GM19372 (cell line): ENCODE measurements at regions not wholly inside any gene's neighbourhood (a gene's known extent, or its start where the extent isn't known, plus 50 kb on each side); places are given as distances from the start of the nearest gene placed in this dataset.

ENCODE experiments used
- ATAC-seq: cut with Tn5 transposase; IDR thresholded peaks from one replicate; pipeline ENCODE4 v1.9.1; 2021; ENCODE audit warnings: mild to moderate bottlenecking, low read depth, moderate library complexity; ENCODE audit not compliant: unreplicated experiment

DNA sequence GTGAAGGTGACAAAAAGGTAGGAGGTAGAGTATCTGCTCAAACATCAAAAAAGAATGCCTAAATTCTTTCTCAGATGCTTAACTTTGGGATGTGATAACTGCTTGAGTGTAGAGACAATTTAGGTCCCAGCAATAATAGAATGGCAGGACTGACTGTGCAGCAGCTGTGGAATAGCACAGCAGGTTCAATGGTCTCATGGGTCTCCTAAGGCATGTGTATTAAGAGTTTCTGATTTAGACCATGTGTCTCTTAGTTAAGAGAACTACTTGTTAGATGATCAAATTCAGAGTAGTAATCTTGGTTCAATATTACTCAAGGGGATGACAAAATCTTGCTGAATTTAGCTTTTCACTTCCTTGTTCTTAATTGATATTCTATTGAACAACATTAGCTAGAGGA, 72.0 kb downstream of the ALX1 start:
- ATAC-seq: no peak

- ATAC-seq: no peak
These were observed 76.8 kb downstream of the ALX1 start for GRCh38 chr12:85356596-85357385.

- ATAC-seq: no peak
These were observed 77.6 kb downstream of the ALX1 start for GRCh38 chr12:85357609-85358008.

- no peak for ATAC-seq
These were observed 78.7 kb downstream of the ALX1 start for GRCh38 chr12:85358715-85359114.

- ATAC-seq: no peak
These were observed 83.6 kb downstream of the ALX1 start for GRCh38 chr12:85363382-85364190.

GRCh38 chr12:85367936-85368335, 87.9 kb downstream of the ALX1 start:
- no peak for ATAC-seq

- no peak for ATAC-seq
These were observed 89.5 kb downstream of the ALX1 start for GRCh38 chr12:85369365-85370154.

GRCh38 chr12:85373045-85373444, 93.0 kb downstream of the ALX1 start:
- no peak for ATAC-seq

- ATAC-seq: no peak
These were observed 95.0 kb downstream of the ALX1 start for GRCh38 chr12:85374981-85375380.

DNA sequence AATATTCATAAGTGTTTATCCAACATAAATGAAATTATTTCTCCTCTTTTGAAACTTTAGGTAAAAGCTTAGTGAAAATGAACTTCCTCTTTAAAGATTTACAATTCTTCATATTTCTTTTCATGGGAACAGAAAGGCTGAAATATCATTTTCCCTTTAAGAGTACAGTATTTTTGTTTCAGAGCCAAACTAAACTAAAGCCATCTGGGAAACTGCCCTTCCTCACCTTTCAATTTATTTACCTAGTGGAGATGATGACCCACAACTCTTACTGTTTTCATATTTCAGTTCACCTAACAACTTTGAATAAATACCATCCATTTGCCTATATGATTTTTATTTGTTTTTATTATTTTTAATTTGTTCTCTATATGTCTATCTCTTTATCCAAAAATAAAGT, 105.4 kb downstream of the ALX1 start:
- ATAC-seq: no peak

- ATAC-seq: no peak
These were observed 110.2 kb downstream of the ALX1 start for GRCh38 chr12:85390266-85390665.

GRCh38 chr12:85392508-85392907, 112.5 kb downstream of the ALX1 start:
- no peak for ATAC-seq

DNA sequence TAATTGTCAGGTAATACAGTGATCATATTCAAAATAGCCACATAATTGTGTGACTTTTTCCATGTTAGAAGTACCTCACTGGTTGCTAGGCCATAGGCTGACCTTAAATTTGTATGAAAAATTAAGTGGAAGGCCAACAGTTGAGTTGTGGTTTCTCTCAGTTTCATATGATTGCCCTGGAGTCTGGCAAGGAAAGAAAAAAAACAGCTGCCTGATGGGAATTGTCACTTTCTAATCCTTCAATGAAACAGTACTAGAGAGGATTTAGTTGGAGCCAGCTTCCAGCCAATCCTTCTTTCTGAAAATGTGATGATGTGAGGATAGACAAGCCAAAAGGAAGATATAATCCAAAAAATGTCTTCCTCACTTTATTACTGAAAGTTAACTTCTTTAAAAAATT, 113.6 kb downstream of the ALX1 start:
- ATAC-seq: no peak

DNA sequence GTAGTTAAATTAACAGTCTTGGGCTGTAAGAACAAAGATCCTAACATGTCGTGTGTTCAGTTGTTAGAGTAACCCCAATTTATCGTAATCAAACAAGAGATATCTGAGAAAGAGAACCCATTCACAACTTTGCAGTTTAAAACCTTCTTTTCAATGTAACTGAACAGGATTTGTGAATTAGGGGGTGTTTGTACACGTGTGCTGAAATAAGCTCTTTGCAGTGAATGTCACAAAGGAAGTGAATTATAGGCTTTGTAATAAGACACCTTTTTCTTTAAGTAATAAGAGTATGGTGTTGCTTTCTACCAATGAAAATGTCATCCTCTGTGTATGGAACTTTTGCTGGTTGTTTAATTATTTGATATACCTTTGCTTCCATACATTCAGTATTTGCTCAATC, 114.0 kb downstream of the ALX1 start:
- ATAC-seq: no peak

DNA sequence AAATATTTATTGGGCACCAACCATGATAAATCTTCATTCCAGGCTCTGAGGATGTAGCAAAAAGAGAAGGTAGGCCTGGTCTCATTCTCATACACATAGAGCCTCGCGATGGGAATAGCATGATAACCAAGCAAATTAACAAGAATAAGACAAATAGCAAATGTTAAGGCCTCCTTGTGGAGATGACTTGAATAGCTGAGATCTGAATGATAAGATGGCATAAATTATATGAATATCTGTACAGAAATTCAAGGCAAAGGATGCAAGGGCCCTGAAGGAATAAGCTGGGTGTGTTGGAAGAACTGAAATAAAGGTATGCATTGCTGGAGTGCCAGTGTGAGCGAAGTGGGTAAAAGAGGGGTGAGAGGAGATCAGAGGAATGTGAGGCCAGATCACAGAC, 114.8 kb downstream of the ALX1 start:
- ATAC-seq: no peak

DNA sequence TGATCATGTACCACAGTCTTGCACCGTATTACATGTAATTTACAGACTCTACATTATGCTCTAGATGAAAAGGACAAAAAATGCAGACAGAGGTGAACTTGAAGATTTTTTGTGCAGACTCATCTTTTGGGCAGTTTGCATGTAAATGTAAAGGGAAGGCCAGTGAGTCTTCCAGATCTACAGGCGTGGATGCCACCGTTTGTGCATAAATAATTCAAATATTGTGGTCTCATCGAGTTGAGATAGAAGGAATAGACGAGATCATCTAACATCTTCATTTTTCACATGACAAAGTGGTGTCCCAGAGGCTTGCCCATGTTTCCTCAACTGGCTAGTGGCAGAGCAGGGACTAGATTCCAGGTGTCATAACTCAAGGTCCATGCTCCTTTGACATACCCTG, 125.2 kb downstream of the ALX1 start:
- no peak for ATAC-seq

DNA sequence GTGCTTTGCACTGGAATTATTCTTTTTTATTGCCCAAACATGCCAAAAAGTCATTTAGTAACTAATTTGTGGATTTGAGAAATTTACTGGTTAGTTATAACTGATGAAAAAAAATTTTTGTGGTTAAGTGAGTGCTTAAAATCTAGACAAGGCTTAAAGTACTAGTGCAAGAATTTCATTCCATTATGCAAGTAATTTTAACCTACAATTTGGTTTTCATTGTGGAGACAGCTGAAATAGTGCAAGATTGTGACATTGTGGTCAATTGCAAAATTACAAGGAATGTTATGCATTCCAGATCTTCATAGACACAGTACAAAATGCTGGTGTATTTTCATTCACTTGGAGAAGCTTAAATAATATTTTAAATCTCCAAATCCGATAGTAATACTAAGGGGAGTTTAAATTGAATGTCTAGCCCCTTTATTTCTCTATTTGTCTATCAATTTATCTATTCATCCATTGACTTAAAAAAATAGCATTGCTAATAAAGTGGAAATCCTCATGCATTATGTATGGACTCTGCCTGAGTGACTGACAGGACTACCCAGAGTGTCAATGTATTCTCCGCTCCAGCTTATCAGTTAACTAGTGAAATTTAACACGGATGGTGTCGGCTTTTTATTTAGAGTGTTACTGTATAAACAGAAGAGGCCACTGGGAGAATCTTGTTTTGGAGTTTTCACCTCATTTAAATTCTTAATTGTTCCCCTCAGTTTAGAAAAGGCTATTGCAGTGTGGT, 125.9 kb downstream of the ALX1 start:
- no peak for ATAC-seq

DNA sequence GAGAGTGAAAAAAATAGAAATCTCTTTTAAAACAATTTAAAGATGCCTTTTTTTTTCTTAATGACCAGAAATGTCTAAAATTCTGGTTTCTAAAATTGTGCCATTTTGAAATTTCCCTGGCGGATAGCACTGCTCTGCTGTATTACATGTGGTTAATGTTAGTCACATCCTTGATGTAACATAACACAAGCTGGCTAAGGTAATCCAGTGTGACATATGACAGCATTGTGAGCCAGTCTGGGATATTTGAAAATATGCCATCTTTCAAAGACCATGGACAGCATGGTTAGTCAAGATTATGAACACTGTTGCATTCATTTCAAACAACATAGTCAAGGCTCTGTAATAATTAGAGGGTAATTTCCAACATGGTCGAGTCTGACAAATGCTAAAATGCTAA, 133.2 kb downstream of the ALX1 start:
- ATAC-seq: no peak

GRCh38 chr12:85422762-85423161, 142.7 kb downstream of the ALX1 start:
- no peak for ATAC-seq

GRCh38 chr12:85423947-85424346, 143.9 kb downstream of the ALX1 start:
- ATAC-seq: peak; percentile 56
